Esophagus squamous epithelium (tissue), 5 donors: ENCODE measurements at regions not wholly inside any gene's neighbourhood (a gene's known extent, or its start where the extent isn't known, plus 50 kb on each side); places are given as distances from the start of the nearest gene placed in this dataset.
A peak's percentile ranks its signal among the peaks of the same experiment; 100 is the strongest.

ENCODE experiments used
- DNase-seq: peaks from one replicate; lab custom pipeline; 2025; lab: John Stamatoyannopoulos, UW
- H3K27ac ChIP-seq, 4 donors: fragments of 200-600 bp; sonication (generic); one replicate each; pipeline ENCODE4 v1.5.1; 2016 to 2019; ENCODE audit warnings: mild to moderate bottlenecking in 1 of 4
- H3K27me3 ChIP-seq, 4 donors: fragments of 200-600 bp; sonication (generic); 1 replicate in 3 of 4; 2 replicates in 1 of 4; pipeline versions ENCODE4 v1.5.1 to v1.6.0; 2017 to 2021; ENCODE audit warnings: antibody characterized with exemption in 1 of 4
- H3K36me3 ChIP-seq, 3 donors: fragments of 200-600 bp; sonication (generic); one replicate each; pipeline ENCODE4 v1.5.1; 2016 to 2019
- H3K4me1 ChIP-seq, 3 donors: fragments of 200-600 bp; sonication (generic); one replicate each; pipeline ENCODE4 v1.5.1; 2017 to 2019
- H3K4me3 ChIP-seq, 4 donors: fragments of 200-600 bp; sonication (generic); 1 replicate in 3 of 4; 2 replicates in 1 of 4; pipeline ENCODE4 v1.5.1; 2016 to 2019; ENCODE audit warnings: mild to moderate bottlenecking in 2 of 4, moderate library complexity in 1 of 4
- H3K9me3 ChIP-seq, 3 donors: fragments of 200-600 bp; sonication (generic); one replicate each; pipeline ENCODE4 v1.5.1; 2016 to 2019
- CTCF ChIP-seq, 6 experiments: fragments of 450-650 bp in 4 of 6; fragments of 200-600 bp in 2 of 6; sonication (generic) in 2 of 6; IDR thresholded peaks; one replicate each; pipeline ENCODE4 v1.5.1; 2016 to 2019; ENCODE audit warnings: antibody characterized with exemption in 6 of 6, mild to moderate bottlenecking in 4 of 6, moderate library complexity in 4 of 6
- POLR2A ChIP-seq, 4 donors: fragments of 450-650 bp; IDR thresholded peaks; one replicate each; pipeline ENCODE4 v1.6.1; 2017; ENCODE audit warnings: antibody characterized with exemption in 4 of 4, mild to moderate bottlenecking in 4 of 4, moderate library complexity in 3 of 4
- WGBS, 2 donors: methylation state at CpG; one replicate each; pipeline ENCODE4 v1.1.5; 2018; 5-methylcytosine and 5-hydroxymethylcytosine counted together
- intact Hi-C: fragments of 100-400 bp; cut with DNase I; formaldehyde crosslinking; loops from one replicate; pipeline ENCODE4 v1.15.0; 2022
- donor health status: DM: yes; HTN: yes; CAD: no.

- Histone ChIP-seq H3K4me3 (no peak overlapping the region), H3K27ac (peak overlapping the region in 2 of 4 donors; percentile 41 to 47), H3K36me3 (no peaks in the 10 kb centered on the region), H3K4me1 (peaks cover 6 to 20% (median 9%) of the 10 kb centered on the region in 3 donors), H3K27me3 (peaks cover 0 to 29% (median 0%) of the 10 kb centered on the region in 4 donors), H3K9me3 (peaks cover 0 to 6% (median 1%) of the 10 kb centered on the region in 3 donors)
- no peak for TF ChIP-seq CTCF (IDR thresholded peaks at IDR 0.05)
- no peak for TF ChIP-seq POLR2A (IDR thresholded peaks at IDR 0.05)
- whole genome bisulfite sequencing, 2 donors: 53 to 55% methylated on average over 2 of the region's 2 CpGs
- intact Hi-C loops: no loop called here
- DNase-seq: no peak
These were observed 105.2 kb downstream of the RPLP1 start for GRCh38 chr15:69557707-69558409.

- peaks cover 0 to 27% (median 0%) of the 10 kb centered on the region in 4 donors for H3K27me3 ChIP-seq
- peaks cover 6 to 20% (median 9%) of the 10 kb centered on the region in 3 donors for H3K4me1 ChIP-seq
- H3K27ac ChIP-seq: no peak overlapping the region
- H3K36me3 ChIP-seq: no peaks in the 10 kb centered on the region
- TF ChIP-seq CTCF (IDR thresholded peaks at IDR 0.05) (no peak), POLR2A (IDR thresholded peaks at IDR 0.05) (no peak)
- 63 to 68% methylated on average over 5 of the region's 5 CpGs for WGBS, 2 donors
- DNase-seq: no peak
- intact Hi-C loops: no loop called here
- H3K9me3 ChIP-seq: no peaks in the 10 kb centered on the region
- H3K4me3 ChIP-seq: no peak overlapping the region
These were observed 107.0 kb downstream of the RPLP1 start for GRCh38 chr15:69559440-69560190.

GRCh38 chr15:69561071-69561784 lies 108.6 kb downstream of the RPLP1 start:
- Histone ChIP-seq H3K27me3 (peaks cover 0 to 27% (median 0%) of the 10 kb centered on the region in 4 donors), H3K27ac (no peak overlapping the region), H3K9me3 (no peaks in the 10 kb centered on the region), H3K4me3 (no peak overlapping the region), H3K4me1 (peaks cover 6 to 27% (median 9%) of the 10 kb centered on the region in 3 donors), H3K36me3 (no peaks in the 10 kb centered on the region)
- intact Hi-C loops: no loop called here
- DNase-seq: no peak
- WGBS, 2 donors: 76 to 80% methylated on average over 13 to 14 of the region's 14 CpGs
- no peak for TF ChIP-seq POLR2A (IDR thresholded peaks at IDR 0.05)
- TF ChIP-seq CTCF (IDR thresholded peaks at IDR 0.05): no peak

- 61 to 64% methylated on average over 7 of the region's 7 CpGs for WGBS, 2 donors
- H3K36me3 ChIP-seq: no peaks in the 10 kb centered on the region
- TF ChIP-seq POLR2A (IDR thresholded peaks at IDR 0.05) (no peak), CTCF (IDR thresholded peaks at IDR 0.05) (no peak)
- peaks cover 0 to 27% (median 0%) of the 10 kb centered on the region in 4 donors for H3K27me3 ChIP-seq
- peaks cover 6 to 23% (median 9%) of the 10 kb centered on the region in 3 donors for H3K4me1 ChIP-seq
- intact Hi-C loops: no loop called here
- DNase-seq: no peak
- H3K4me3 ChIP-seq: no peak overlapping the region
- no peaks in the 10 kb centered on the region for H3K9me3 ChIP-seq
- H3K27ac ChIP-seq: no peak overlapping the region
These were observed 109.5 kb downstream of the RPLP1 start for GRCh38 chr15:69562116-69562515.
